Spleen (tissue), 11 donors: ENCODE measurements at regions not wholly inside any gene's neighbourhood (a gene's known extent, or its start where the extent isn't known, plus 50 kb on each side); places are given as distances from the start of the nearest gene placed in this dataset.
"Not testable (repeated sequence)": the region's sequence is repeated elsewhere in the genome, so short reads cannot be mapped to it uniquely, and the experiment has no call there.

Experiments used
- DNase-seq: peaks from one replicate; pipeline ENCODE4 v3.0.0-alpha.2; 2020
- H3K27ac ChIP-seq, 8 donors: fragments of 200-600 bp; sonication (generic) in 7 of 8; 1 replicate in 4 of 8; 2 replicates in 4 of 8; pipeline versions ENCODE4 v1.5.0 to v1.8.0; 2016 to 2021; ENCODE audit warnings: inconsistent platforms in 4 of 8, mild to moderate bottlenecking in 4 of 8, moderate library complexity in 1 of 8
- H3K27me3 ChIP-seq, 7 donors: fragments of 200-600 bp; sonication (generic) in 6 of 7; replicated peaks in 1 of 7; 1 replicate in 4 of 7; 2 replicates in 3 of 7; pipeline versions ENCODE4 v1.5.0 to v1.8.0; 2016 to 2021; ENCODE audit warnings: inconsistent platforms in 3 of 7, mild to moderate bottlenecking in 1 of 7
- H3K36me3 ChIP-seq, 6 donors: fragments of 200-600 bp; sonication (generic) in 5 of 6; 1 replicate in 4 of 6; 2 replicates in 2 of 6; pipeline versions ENCODE4 v1.5.0 to v1.8.0; 2016 to 2021; ENCODE audit warnings: inconsistent platforms in 2 of 6
- H3K4me1 ChIP-seq, 6 donors: fragments of 200-600 bp; sonication (generic) in 5 of 6; 1 replicate in 3 of 6; 2 replicates in 3 of 6; pipeline versions ENCODE4 v1.5.0 to v1.8.0; 2016 to 2021; ENCODE audit warnings: inconsistent platforms in 3 of 6
- H3K4me3 ChIP-seq, 8 donors: fragments of 200-600 bp; sonication (generic) in 7 of 8; 1 replicate in 4 of 8; 2 replicates in 4 of 8; pipeline versions ENCODE4 v1.5.0 to v1.8.0; 2016 to 2021; ENCODE audit warnings: inconsistent platforms in 4 of 8, mild to moderate bottlenecking in 4 of 8, moderate library complexity in 2 of 8
- H3K9me3 ChIP-seq, 8 donors: fragments of 200-600 bp; sonication (generic) in 7 of 8; 1 replicate in 4 of 8; 2 replicates in 4 of 8; pipeline versions ENCODE4 v1.5.0 to v1.8.0; 2016 to 2021; ENCODE audit warnings: inconsistent platforms in 4 of 8
- POLR2A ChIP-seq, 3 donors: fragments of 450-650 bp; IDR thresholded peaks; one replicate each; pipeline ENCODE4 v1.5.1; 2017; ENCODE audit warnings: antibody characterized with exemption in 3 of 3, mild to moderate bottlenecking in 1 of 3
- POLR2AphosphoS5 ChIP-seq, 3 donors: sonication (generic); formaldehyde crosslinking; IDR thresholded peaks; one replicate each; pipeline ENCODE4 v1.5.1; 2017; ENCODE audit warnings: antibody characterized with exemption in 3 of 3
- WGBS, 5 donors: extraction: QIAGEN DNeasy Blood & Tissue Kit in 3 of 5; methylation state at CpG; one replicate each; pipeline versions ENCODE4 v1.1.5 to v1.1.7; 2013 to 2018; 5-methylcytosine and 5-hydroxymethylcytosine counted together
- intact Hi-C: fragments of 100-400 bp; cut with DNase I; formaldehyde crosslinking; loops from one replicate; pipeline ENCODE4 v1.15.0; 2023; ENCODE audit warnings: low total_unique reads
- TF ChIP-seq, protein P1 (sequence below), 11 experiments: fragments of 200-600 bp in 7 of 11; fragments of 450-650 bp in 4 of 11; sonication (generic) in 4 of 11; IDR thresholded peaks in 8 of 11; conservative IDR thresholded peaks in 3 of 11; 1 replicate in 7 of 11; 2 replicates in 4 of 11; pipeline versions ENCODE4 v1.4.0 to v1.8.0; 2016 to 2021; ENCODE audit warnings: antibody characterized with exemption in 11 of 11, inconsistent platforms in 4 of 11, mild to moderate bottlenecking in 1 of 11
- donor health status: healthy with polysubstance abuse.
- donor health status: DM: no; HTN: no; CAD: no; lungs with moderate emphysema.
- donor health status: DM: no; HTN: no; CAD: no.
- donor health status: Bipolar disorder and iron deficiency.
- donor health status: healthy.
- donor health status: DM: no; HTN: no; CAD: no.
- donor health status: DM: yes; HTN: yes; CAD: no.

DNA sequence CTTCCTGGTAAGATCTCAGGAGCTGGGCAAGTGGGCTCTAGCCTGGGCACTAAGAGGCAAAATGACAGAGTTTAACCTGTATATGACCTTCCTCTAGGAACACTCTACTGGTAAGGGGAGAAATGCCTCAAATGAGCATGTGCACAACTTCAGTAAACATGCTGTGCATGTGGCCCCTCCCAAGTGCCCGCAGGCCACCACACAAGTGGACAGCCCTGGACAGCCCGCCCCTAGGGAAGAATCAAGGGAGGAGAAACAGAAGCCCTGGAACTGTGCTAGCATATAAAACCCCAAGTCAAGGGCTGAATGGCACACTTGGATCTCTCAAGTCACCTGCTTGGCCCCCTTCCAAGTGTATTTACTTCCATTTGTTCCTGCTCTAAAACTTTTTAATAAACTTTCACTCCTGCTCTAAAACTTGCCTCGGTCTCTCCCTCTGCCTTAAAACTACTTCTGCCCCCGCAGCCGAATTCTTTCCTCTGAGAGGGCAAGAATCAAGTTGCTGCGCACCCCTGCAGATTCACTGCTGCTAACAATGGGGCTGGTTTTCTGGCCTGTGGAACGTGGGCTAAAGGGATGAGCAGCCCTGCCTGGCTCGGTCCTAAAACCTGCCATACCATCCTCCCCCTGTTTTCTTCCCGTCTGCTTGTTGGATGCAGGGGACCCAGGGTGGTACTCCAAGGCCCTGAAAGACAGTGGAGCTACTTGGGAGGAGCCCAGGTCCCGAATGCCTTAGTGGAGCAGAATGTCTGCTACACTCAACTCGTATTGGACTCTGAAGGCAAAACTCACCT is 93.5 kb downstream of the IER5 start:
- Histone ChIP-seq H3K9me3 (no peaks in the 10 kb centered on the region), H3K4me1 (peaks cover 0 to 13% (median 0%) of the 10 kb centered on the region in 6 donors), H3K4me3 (no peak overlapping the region), H3K27ac (no peak overlapping the region), H3K27me3 (peaks cover 0 to 5% (median 0%) of the 10 kb centered on the region in 7 donors), H3K36me3 (no peaks in the 10 kb centered on the region)
- no peak for DNase-seq
- TF ChIP-seq POLR2A (IDR thresholded peaks at IDR 0.05) (no peak), POLR2AphosphoS5 (IDR thresholded peaks at IDR 0.05) (no peak)
- TF ChIP-seq, protein P1, sequence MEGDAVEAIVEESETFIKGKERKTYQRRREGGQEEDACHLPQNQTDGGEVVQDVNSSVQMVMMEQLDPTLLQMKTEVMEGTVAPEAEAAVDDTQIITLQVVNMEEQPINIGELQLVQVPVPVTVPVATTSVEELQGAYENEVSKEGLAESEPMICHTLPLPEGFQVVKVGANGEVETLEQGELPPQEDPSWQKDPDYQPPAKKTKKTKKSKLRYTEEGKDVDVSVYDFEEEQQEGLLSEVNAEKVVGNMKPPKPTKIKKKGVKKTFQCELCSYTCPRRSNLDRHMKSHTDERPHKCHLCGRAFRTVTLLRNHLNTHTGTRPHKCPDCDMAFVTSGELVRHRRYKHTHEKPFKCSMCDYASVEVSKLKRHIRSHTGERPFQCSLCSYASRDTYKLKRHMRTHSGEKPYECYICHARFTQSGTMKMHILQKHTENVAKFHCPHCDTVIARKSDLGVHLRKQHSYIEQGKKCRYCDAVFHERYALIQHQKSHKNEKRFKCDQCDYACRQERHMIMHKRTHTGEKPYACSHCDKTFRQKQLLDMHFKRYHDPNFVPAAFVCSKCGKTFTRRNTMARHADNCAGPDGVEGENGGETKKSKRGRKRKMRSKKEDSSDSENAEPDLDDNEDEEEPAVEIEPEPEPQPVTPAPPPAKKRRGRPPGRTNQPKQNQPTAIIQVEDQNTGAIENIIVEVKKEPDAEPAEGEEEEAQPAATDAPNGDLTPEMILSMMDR (IDR thresholded peaks at IDR 0.05 in 8 of 11, conservative IDR thresholded peaks at IDR 0.05 in 3 of 11) = no peak
- intact Hi-C loops = no loop called here
- WGBS, 5 donors = 73 to 85% (median 81%) methylated on average over 10 to 11 of the region's 11 CpGs

DNA sequence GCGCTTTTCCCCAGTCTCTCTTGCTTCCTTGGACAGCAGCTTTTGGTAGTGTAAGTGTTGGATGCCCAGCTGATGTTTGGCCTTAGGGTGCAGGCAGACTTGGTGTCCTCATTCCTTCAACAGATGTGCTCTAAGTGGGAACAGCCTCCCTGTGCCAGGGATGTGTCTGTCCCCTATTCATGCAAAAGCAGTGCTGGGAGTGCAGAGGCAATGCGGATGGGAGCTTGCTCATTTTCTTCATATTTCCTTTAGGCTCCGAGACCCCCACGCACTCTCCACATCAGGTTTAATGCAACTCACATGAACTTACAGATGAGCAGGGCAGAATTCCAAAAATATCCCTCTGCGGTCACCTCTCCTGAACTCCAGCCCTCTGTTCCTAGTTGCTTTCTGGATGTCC is 96.1 kb downstream of the IER5 start:
- no peaks in the 10 kb centered on the region for H3K9me3 ChIP-seq
- intact Hi-C loops = loop anchor here (5.0 kb wide), 1 partner anchor 243 kb away; no protein-coding TSS in a partner anchor
- no peaks in the 10 kb centered on the region for H3K36me3 ChIP-seq
- H3K4me3 ChIP-seq = no peak overlapping the region
- no peak overlapping the region for H3K27ac ChIP-seq
- WGBS, 5 donors = 86 to 94% (median 89%) methylated on average over 5 of the region's 5 CpGs
- TF ChIP-seq POLR2A (IDR thresholded peaks at IDR 0.05) = no peak
- no peak for TF ChIP-seq POLR2AphosphoS5 (IDR thresholded peaks at IDR 0.05)
- TF ChIP-seq, protein P1 (IDR thresholded peaks at IDR 0.05 in 8 of 11, conservative IDR thresholded peaks at IDR 0.05 in 3 of 11) = no peak
- H3K4me1 ChIP-seq = peaks cover 0 to 14% (median 2%) of the 10 kb centered on the region in 6 donors
- no peak for DNase-seq
- peaks cover 0 to 29% (median 1%) of the 10 kb centered on the region in 7 donors for H3K27me3 ChIP-seq

DNA sequence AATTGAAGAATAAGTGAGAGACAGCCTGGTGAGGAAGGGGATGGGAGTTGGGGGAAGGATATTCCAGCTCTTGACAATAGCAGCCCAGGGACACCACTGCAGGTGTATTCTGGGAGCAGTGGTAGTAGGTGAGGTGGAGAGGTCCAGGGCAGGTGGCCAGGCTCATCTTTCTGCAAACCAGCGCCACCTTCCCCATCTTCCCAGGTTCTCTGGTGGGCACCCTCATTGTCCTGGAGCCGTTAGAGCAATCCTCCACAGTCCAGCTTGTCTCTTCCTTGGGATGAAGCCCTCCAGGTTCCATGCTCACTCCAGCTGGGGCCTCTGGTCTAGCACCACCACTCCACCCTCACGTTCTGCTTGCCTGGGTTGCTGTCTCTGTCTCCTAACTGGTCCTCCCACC is 97.0 kb downstream of the IER5 start:
- no peak for DNase-seq
- no peak overlapping the region for H3K4me3 ChIP-seq
- H3K27ac ChIP-seq = no peak overlapping the region
- 43 to 70% (median 54%) methylated on average over 3 of the region's 3 CpGs for WGBS, 5 donors
- TF ChIP-seq POLR2A (IDR thresholded peaks at IDR 0.05) = no peak
- TF ChIP-seq, protein P1 (IDR thresholded peaks at IDR 0.05 in 8 of 11, conservative IDR thresholded peaks at IDR 0.05 in 3 of 11) = no peak
- TF ChIP-seq POLR2AphosphoS5 (IDR thresholded peaks at IDR 0.05) = no peak
- intact Hi-C loops = loop anchor here (5.0 kb wide), 1 partner anchor 242 kb away; no protein-coding TSS in a partner anchor
- no peaks in the 10 kb centered on the region for H3K36me3 ChIP-seq
- H3K27me3 ChIP-seq = peaks cover 0 to 38% (median 8%) of the 10 kb centered on the region in 7 donors
- no peaks in the 10 kb centered on the region for H3K9me3 ChIP-seq
- peaks cover 0 to 13% (median 9%) of the 10 kb centered on the region in 6 donors for H3K4me1 ChIP-seq

DNA sequence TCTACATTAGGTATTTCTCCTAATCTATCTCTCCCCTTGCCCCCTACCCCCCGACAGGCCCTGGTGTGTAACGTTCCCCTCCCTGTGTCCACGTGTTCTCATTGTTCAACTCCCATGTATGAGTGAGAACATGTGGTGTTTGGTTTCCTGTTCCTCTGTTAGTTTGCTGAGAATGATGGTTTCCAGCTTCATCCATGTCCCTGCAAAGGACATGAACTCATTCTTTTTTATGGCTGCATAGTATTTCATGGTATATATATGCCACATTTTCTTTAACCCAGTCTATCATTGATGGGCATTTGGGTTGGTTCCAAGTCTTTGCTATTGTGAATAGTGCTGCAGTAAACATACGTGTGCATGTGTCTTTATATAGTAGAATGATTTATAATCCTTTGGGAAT is 97.6 kb downstream of the IER5 start:
- H3K36me3 ChIP-seq, DNase-seq, H3K4me3 ChIP-seq, H3K9me3 ChIP-seq, H3K27ac ChIP-seq: not testable (repeated sequence)
- Histone ChIP-seq H3K27me3 (peaks cover 0 to 42% (median 8%) of the 10 kb centered on the region in 7 donors), H3K4me1 (peaks cover 0 to 13% (median 9%) of the 10 kb centered on the region in 6 donors)
- 69 to 77% (median 72%) methylated on average over 4 of the region's 4 CpGs for WGBS, 5 donors
- intact Hi-C loops = loop anchor here (5.0 kb wide), 1 partner anchor 241 kb away; no protein-coding TSS in a partner anchor
